SK-N-SH treated with all-trans-retinoic acid at 6 μM for 48 hours (cell line): ENCODE measurements at regions not wholly inside any gene's neighbourhood (a gene's known extent, or its start where the extent isn't known, plus 50 kb on each side); places are given as distances from the start of the nearest gene placed in this dataset.

Source experiments
- ATAC-seq: fragments of 200-7000 bp; cut with Tn5 transposase; 3 replicates; pipeline ENCODE4 v1.9.1; 2020; ENCODE audit warnings: mild to moderate bottlenecking, moderate library complexity
- ARNTL ChIP-seq: fragments of 450-650 bp; formaldehyde crosslinking; IDR thresholded peaks from 2 replicates; pipeline ENCODE4 v1.5.0; 2020; ENCODE audit warnings: low read depth, mild to moderate bottlenecking, moderate library complexity, borderline replicate concordance
- BACH2 ChIP-seq: fragments of 250-450 bp; sonication (Bioruptor Pico); IDR thresholded peaks from 2 replicates; pipeline ENCODE4 v1.9.0; 2021; ENCODE audit warnings: mild to moderate bottlenecking, borderline replicate concordance
- CREB5 ChIP-seq: fragments of 250-450 bp; sonication (Bioruptor Pico); IDR thresholded peaks from 2 replicates; pipeline ENCODE4 v1.5.1; 2020; ENCODE audit warnings: low read depth, mild to moderate bottlenecking, moderate library complexity
- CSDC2 ChIP-seq: fragments of 250-450 bp; sonication (Bioruptor Pico); IDR thresholded peaks from 2 replicates; pipeline ENCODE4 v1.5.0; 2020; ENCODE audit warnings: mild to moderate bottlenecking, moderate library complexity
- ESRRG ChIP-seq: fragments of 250-450 bp; sonication (Bioruptor Pico); IDR thresholded peaks from 2 replicates; pipeline ENCODE4 v1.6.1; 2021; ENCODE audit warnings: mild to moderate bottlenecking
- GLIS3 ChIP-seq: fragments of 250-450 bp; sonication (Bioruptor Pico); IDR thresholded peaks from 2 replicates; pipeline ENCODE4 v1.5.0; 2020; ENCODE audit warnings: mild to moderate bottlenecking, moderate library complexity
- ISL1 ChIP-seq: fragments of 250-450 bp; sonication (Bioruptor Pico); IDR thresholded peaks from 2 replicates; pipeline ENCODE4 v2.1.2; 2022; ENCODE audit warnings: mild to moderate bottlenecking, moderate library complexity
- OSR1 ChIP-seq: fragments of 250-450 bp; sonication (Bioruptor Pico); IDR thresholded peaks from 2 replicates; pipeline ENCODE4 v1.8.0; 2022; ENCODE audit warnings: moderate library complexity, mild to moderate bottlenecking, inconsistent platforms
- PATZ1 ChIP-seq: fragments of 250-450 bp; sonication (Bioruptor Pico); IDR thresholded peaks from 2 replicates; pipeline ENCODE4 v1.8.0; 2020; ENCODE audit warnings: mild to moderate bottlenecking, moderate library complexity, borderline replicate concordance
- PPARA ChIP-seq: fragments of 250-450 bp; sonication (Bioruptor Pico); IDR thresholded peaks from 2 replicates; pipeline ENCODE4 v1.5.0; 2020; ENCODE audit warnings: mild to moderate bottlenecking, borderline replicate concordance
- RARB ChIP-seq: fragments of 250-450 bp; sonication (Bioruptor Pico); IDR thresholded peaks from 2 replicates; pipeline ENCODE4 v1.8.0; 2021; ENCODE audit warnings: mild to moderate bottlenecking, moderate library complexity
- TCF4 ChIP-seq: fragments of 250-450 bp; sonication (Bioruptor Pico); IDR thresholded peaks from 2 replicates; pipeline ENCODE4 v1.8.0; 2021; ENCODE audit warnings: mild to moderate bottlenecking, moderate library complexity, borderline replicate concordance
- TOX ChIP-seq: fragments of 250-450 bp; sonication (Bioruptor Pico); IDR thresholded peaks from 2 replicates; pipeline ENCODE4 v1.8.0; 2021; ENCODE audit warnings: mild to moderate bottlenecking, moderate library complexity, borderline replicate concordance
- ZC3H10 ChIP-seq: fragments of 250-450 bp; sonication (Bioruptor Pico); IDR thresholded peaks from 2 replicates; pipeline ENCODE4 v1.5.1; 2021; ENCODE audit warnings: mild to moderate bottlenecking, moderate library complexity
- ZFP3 ChIP-seq: fragments of 250-450 bp; sonication (Bioruptor Pico); IDR thresholded peaks from 2 replicates; pipeline ENCODE4 v1.5.0; 2020; ENCODE audit warnings: mild to moderate bottlenecking, moderate library complexity
- ZFP30 ChIP-seq: fragments of 450-650 bp; formaldehyde crosslinking; IDR thresholded peaks from 2 replicates; pipeline ENCODE4 v1.5.0; 2022; ENCODE audit warnings: mild to moderate bottlenecking, moderate library complexity
- ZNF565 ChIP-seq: fragments of 450-650 bp; formaldehyde crosslinking; conservative IDR thresholded peaks from 2 replicates; pipeline ENCODE4 v1.5.0; 2020; ENCODE audit warnings: low read depth, mild to moderate bottlenecking, moderate library complexity
- ZNF70 ChIP-seq: fragments of 450-650 bp; formaldehyde crosslinking; IDR thresholded peaks from 2 replicates; pipeline ENCODE4 v1.5.0; 2020; ENCODE audit warnings: mild to moderate bottlenecking, moderate library complexity
- ZNF8 ChIP-seq: fragments of 450-650 bp; formaldehyde crosslinking; IDR thresholded peaks from 2 replicates; pipeline ENCODE4 v1.5.0; 2020; ENCODE audit warnings: mild to moderate bottlenecking, moderate library complexity
- TF ChIP-seq, protein P1 (sequence below): fragments of 250-450 bp; sonication (Bioruptor Pico); IDR thresholded peaks from 2 replicates; pipeline ENCODE4 v1.5.0; 2020; ENCODE audit warnings: mild to moderate bottlenecking, moderate library complexity
- TF ChIP-seq, protein P2 (sequence below): fragments of 250-450 bp; sonication (Bioruptor Pico); IDR thresholded peaks from 2 replicates; pipeline ENCODE4 v1.5.1; 2021; ENCODE audit warnings: mild to moderate bottlenecking, moderate library complexity

GRCh38 chr10:93139059-93139655 lies 65.5 kb downstream of the CYP26A1 start (continued):
- TF ChIP-seq, protein P1, sequence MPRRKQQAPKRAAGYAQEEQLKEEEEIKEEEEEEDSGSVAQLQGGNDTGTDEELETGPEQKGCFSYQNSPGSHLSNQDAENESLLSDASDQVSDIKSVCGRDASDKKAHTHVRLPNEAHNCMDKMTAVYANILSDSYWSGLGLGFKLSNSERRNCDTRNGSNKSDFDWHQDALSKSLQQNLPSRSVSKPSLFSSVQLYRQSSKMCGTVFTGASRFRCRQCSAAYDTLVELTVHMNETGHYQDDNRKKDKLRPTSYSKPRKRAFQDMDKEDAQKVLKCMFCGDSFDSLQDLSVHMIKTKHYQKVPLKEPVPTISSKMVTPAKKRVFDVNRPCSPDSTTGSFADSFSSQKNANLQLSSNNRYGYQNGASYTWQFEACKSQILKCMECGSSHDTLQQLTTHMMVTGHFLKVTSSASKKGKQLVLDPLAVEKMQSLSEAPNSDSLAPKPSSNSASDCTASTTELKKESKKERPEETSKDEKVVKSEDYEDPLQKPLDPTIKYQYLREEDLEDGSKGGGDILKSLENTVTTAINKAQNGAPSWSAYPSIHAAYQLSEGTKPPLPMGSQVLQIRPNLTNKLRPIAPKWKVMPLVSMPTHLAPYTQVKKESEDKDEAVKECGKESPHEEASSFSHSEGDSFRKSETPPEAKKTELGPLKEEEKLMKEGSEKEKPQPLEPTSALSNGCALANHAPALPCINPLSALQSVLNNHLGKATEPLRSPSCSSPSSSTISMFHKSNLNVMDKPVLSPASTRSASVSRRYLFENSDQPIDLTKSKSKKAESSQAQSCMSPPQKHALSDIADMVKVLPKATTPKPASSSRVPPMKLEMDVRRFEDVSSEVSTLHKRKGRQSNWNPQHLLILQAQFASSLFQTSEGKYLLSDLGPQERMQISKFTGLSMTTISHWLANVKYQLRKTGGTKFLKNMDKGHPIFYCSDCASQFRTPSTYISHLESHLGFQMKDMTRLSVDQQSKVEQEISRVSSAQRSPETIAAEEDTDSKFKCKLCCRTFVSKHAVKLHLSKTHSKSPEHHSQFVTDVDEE (CRISPR knock-in tag) = no peak
- no peak for TF ChIP-seq PPARA (CRISPR knock-in tag)

GRCh38 chr10:93142534-93142933 lies 68.8 kb downstream of the CYP26A1 start:
- TF ChIP-seq ZC3H10 (CRISPR knock-in tag) (no peak), ARNTL (CRISPR knock-in tag) (no peak), CSDC2 (no peak), ZNF70 (CRISPR knock-in tag) (no peak), ZFP3 (CRISPR knock-in tag) (no peak), PPARA (CRISPR knock-in tag) (no peak), TOX (no peak), PATZ1 (CRISPR knock-in tag) (no peak), CREB5 (CRISPR knock-in tag) (no peak), TCF4 (CRISPR knock-in tag) (no peak), BACH2 (CRISPR knock-in tag) (no peak), GLIS3 (CRISPR knock-in tag) (no peak), RARB (no peak), ZFP30 (no peak), ESRRG (CRISPR knock-in tag) (no peak), ISL1 (no peak)
- TF ChIP-seq, protein P2, sequence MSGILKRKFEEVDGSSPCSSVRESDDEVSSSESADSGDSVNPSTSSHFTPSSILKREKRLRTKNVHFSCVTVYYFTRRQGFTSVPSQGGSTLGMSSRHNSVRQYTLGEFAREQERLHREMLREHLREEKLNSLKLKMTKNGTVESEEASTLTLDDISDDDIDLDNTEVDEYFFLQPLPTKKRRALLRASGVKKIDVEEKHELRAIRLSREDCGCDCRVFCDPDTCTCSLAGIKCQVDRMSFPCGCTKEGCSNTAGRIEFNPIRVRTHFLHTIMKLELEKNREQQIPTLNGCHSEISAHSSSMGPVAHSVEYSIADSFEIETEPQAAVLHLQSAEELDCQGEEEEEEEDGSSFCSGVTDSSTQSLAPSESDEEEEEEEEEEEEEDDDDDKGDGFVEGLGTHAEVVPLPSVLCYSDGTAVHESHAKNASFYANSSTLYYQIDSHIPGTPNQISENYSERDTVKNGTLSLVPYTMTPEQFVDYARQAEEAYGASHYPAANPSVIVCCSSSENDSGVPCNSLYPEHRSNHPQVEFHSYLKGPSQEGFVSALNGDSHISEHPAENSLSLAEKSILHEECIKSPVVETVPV (CRISPR knock-in tag) = no peak
- TF ChIP-seq, protein P1 (CRISPR knock-in tag) = no peak
- ATAC-seq = no peak

GRCh38 chr10:93143281-93143680 lies 69.6 kb downstream of the CYP26A1 start:
- no peak for ATAC-seq
- TF ChIP-seq ARNTL (CRISPR knock-in tag) = no peak
- no peak for TF ChIP-seq PPARA (CRISPR knock-in tag)
- no peak for TF ChIP-seq ZC3H10 (CRISPR knock-in tag)
- no peak for TF ChIP-seq ESRRG (CRISPR knock-in tag)
- TF ChIP-seq ZFP30 = no peak
- no peak for TF ChIP-seq ISL1
- TF ChIP-seq ZNF8 (CRISPR knock-in tag) = no peak
- TF ChIP-seq, protein P2 (CRISPR knock-in tag) = no peak
- no peak for TF ChIP-seq GLIS3 (CRISPR knock-in tag)
- no peak for TF ChIP-seq RARB
- TF ChIP-seq ZNF70 (CRISPR knock-in tag) = no peak
- no peak for TF ChIP-seq OSR1
- TF ChIP-seq ZNF565 (CRISPR knock-in tag) = no peak
- TF ChIP-seq ZFP3 (CRISPR knock-in tag) = no peak
- TF ChIP-seq CREB5 (CRISPR knock-in tag) = no peak
- TF ChIP-seq PATZ1 (CRISPR knock-in tag) = no peak
- TF ChIP-seq TOX = no peak
- no peak for TF ChIP-seq BACH2 (CRISPR knock-in tag)
